ENCODE measurements at regions not wholly inside any gene's neighbourhood (a gene's known extent, or its start where the extent isn't known, plus 50 kb on each side); places are given as distances from the start of the nearest gene placed in this dataset.

- BruUV-seq (replicated peaks), result no TSS peak
- TF ChIP-seq EZH2phosphoT487 (IDR thresholded peaks at IDR 0.05; ENCODE audit: borderline replicate concordance, low read depth, low read length), result no peak
- TF ChIP-seq, protein P1, sequence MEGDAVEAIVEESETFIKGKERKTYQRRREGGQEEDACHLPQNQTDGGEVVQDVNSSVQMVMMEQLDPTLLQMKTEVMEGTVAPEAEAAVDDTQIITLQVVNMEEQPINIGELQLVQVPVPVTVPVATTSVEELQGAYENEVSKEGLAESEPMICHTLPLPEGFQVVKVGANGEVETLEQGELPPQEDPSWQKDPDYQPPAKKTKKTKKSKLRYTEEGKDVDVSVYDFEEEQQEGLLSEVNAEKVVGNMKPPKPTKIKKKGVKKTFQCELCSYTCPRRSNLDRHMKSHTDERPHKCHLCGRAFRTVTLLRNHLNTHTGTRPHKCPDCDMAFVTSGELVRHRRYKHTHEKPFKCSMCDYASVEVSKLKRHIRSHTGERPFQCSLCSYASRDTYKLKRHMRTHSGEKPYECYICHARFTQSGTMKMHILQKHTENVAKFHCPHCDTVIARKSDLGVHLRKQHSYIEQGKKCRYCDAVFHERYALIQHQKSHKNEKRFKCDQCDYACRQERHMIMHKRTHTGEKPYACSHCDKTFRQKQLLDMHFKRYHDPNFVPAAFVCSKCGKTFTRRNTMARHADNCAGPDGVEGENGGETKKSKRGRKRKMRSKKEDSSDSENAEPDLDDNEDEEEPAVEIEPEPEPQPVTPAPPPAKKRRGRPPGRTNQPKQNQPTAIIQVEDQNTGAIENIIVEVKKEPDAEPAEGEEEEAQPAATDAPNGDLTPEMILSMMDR (conservative IDR thresholded peaks at IDR 0.05; ENCODE audit: low read length), result no peak
- ChIA-PET POLR2A (no interaction called here), CTCF (ENCODE audit: unreplicated experiment) (no interaction called here)
- Histone ChIP-seq H3K27ac (ENCODE audit: low read depth, low read length, poor library complexity, severe bottlenecking) (no peak overlapping the region), H2AFZ (ENCODE audit: low read length) (no peak overlapping the region), H3K36me3 (ENCODE audit: insufficient read depth, low read length) (no peaks in the 10 kb centered on the region), H3K79me2 (ENCODE audit: insufficient read depth, low read depth, low read length) (no peaks in the 10 kb centered on the region), H3K4me1 (ENCODE audit: insufficient read depth, low read length, poor library complexity, severe bottlenecking) (no peaks in the 10 kb centered on the region), H3K9me2 (ENCODE audit: insufficient read depth, low read length) (no peaks in the 10 kb centered on the region), H3K4me2 (ENCODE audit: low read length) (no peak overlapping the region), H3K9me3 (ENCODE audit: low read length) (no peaks in the 10 kb centered on the region), H4K20me1 (ENCODE audit: insufficient read depth, low read length) (no peaks in the 10 kb centered on the region), H3K4me3 (ENCODE audit: low read depth, low read length, poor library complexity, severe bottlenecking) (no peak overlapping the region)
- no peak for DNase-seq (ENCODE audit: low spot score)
- intact Hi-C loops (cut with micrococcal nuclease; ENCODE audit: unreplicated experiment), result no loop called here
Observed at GRCh38 chr18:45416168-45416567, 199.1 kb upstream of the SLC14A2 start.

GRCh38 chr18:45417392-45417791, 197.9 kb upstream of the SLC14A2 start:
- no peaks in the 10 kb centered on the region for H3K9me3 ChIP-seq (ENCODE audit: low read length)
- intact Hi-C loops (cut with micrococcal nuclease; ENCODE audit: unreplicated experiment), result no loop called here
- H3K79me2 ChIP-seq (ENCODE audit: insufficient read depth, low read depth, low read length), result no peaks in the 10 kb centered on the region
- no peak overlapping the region for H2AFZ ChIP-seq (ENCODE audit: low read length)
- no peaks in the 10 kb centered on the region for H4K20me1 ChIP-seq (ENCODE audit: insufficient read depth, low read length)
- H3K27ac ChIP-seq (ENCODE audit: low read depth, low read length, poor library complexity, severe bottlenecking), result no peak overlapping the region
- H3K36me3 ChIP-seq (ENCODE audit: insufficient read depth, low read length), result no peaks in the 10 kb centered on the region
- DNase-seq (ENCODE audit: low spot score), result no peak
- H3K4me2 ChIP-seq (ENCODE audit: low read length), result no peak overlapping the region
- ChIA-PET CTCF (ENCODE audit: unreplicated experiment) (no interaction called here), POLR2A (no interaction called here)
- no peaks in the 10 kb centered on the region for H3K4me1 ChIP-seq (ENCODE audit: insufficient read depth, low read length, poor library complexity, severe bottlenecking)
- H3K4me3 ChIP-seq (ENCODE audit: low read depth, low read length, poor library complexity, severe bottlenecking), result no peak overlapping the region
- BruUV-seq (replicated peaks), result no TSS peak
- no peaks in the 10 kb centered on the region for H3K9me2 ChIP-seq (ENCODE audit: insufficient read depth, low read length)
- TF ChIP-seq, protein P1 (conservative IDR thresholded peaks at IDR 0.05; ENCODE audit: low read length), result no peak
- TF ChIP-seq EZH2phosphoT487 (IDR thresholded peaks at IDR 0.05; ENCODE audit: borderline replicate concordance, low read depth, low read length), result no peak

DNA sequence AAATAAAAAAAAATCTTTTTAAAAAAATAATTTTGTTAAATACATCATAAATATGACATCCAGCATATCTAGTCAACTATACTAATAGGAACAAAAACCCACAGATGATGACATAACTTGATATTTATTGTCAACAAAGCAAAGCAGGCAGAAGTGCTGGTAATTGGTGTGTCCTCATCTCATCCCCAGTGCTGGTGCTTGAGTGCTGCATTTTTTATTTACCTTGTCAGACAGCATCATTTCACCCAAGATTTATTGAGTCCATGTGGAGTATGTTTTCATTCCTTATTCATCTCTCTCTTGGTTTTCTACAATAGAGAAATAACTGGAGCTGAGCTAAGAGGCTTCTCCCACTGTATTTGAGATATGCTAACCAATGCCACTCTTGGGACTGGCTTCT, 191.6 kb upstream of the SLC14A2 start:
- H3K27ac ChIP-seq (ENCODE audit: low read depth, low read length, poor library complexity, severe bottlenecking), result no peak overlapping the region
- no peaks in the 10 kb centered on the region for H3K9me2 ChIP-seq (ENCODE audit: insufficient read depth, low read length)
- no peak overlapping the region for H2AFZ ChIP-seq (ENCODE audit: low read length)
- no peak for DNase-seq (ENCODE audit: low spot score)
- H3K4me3 ChIP-seq (ENCODE audit: low read depth, low read length, poor library complexity, severe bottlenecking), result no peak overlapping the region
- no peaks in the 10 kb centered on the region for H3K36me3 ChIP-seq (ENCODE audit: insufficient read depth, low read length)
- no peaks in the 10 kb centered on the region for H3K79me2 ChIP-seq (ENCODE audit: insufficient read depth, low read depth, low read length)
- CTCF ChIA-PET (ENCODE audit: unreplicated experiment), result no interaction called here
- POLR2A ChIA-PET, result no interaction called here
- TF ChIP-seq, protein P1 (conservative IDR thresholded peaks at IDR 0.05; ENCODE audit: low read length), result no peak
- no peak for TF ChIP-seq EZH2phosphoT487 (IDR thresholded peaks at IDR 0.05; ENCODE audit: borderline replicate concordance, low read depth, low read length)
- BruUV-seq (replicated peaks), result no TSS peak
- no peaks in the 10 kb centered on the region for H3K9me3 ChIP-seq (ENCODE audit: low read length)
- no peak overlapping the region for H3K4me2 ChIP-seq (ENCODE audit: low read length)
- no peaks in the 10 kb centered on the region for H3K4me1 ChIP-seq (ENCODE audit: insufficient read depth, low read length, poor library complexity, severe bottlenecking)
- H4K20me1 ChIP-seq (ENCODE audit: insufficient read depth, low read length), result no peaks in the 10 kb centered on the region
- intact Hi-C loops (cut with micrococcal nuclease; ENCODE audit: unreplicated experiment), result no loop called here
